Ovary (tissue), 7 donors: ENCODE measurements at regions not wholly inside any gene's neighbourhood (a gene's known extent, or its start where the extent isn't known, plus 50 kb on each side); places are given as distances from the start of the nearest gene placed in this dataset.
"Not testable (repeated sequence)": the region's sequence is repeated elsewhere in the genome, so short reads cannot be mapped to it uniquely, and the experiment has no call there.

Source experiments
- DNase-seq, 5 donors: peaks; one replicate each; pipeline ENCODE4 v3.0.0-alpha.2; 2019 to 2020
- H3K27ac ChIP-seq, 2 donors: fragments of 200-600 bp; one replicate each; pipeline versions ENCODE4 v1.5.1 to v1.8.0; 2019 to 2022
- H3K27me3 ChIP-seq: fragments of 200-600 bp; one replicate; pipeline ENCODE4 v1.8.0; 2022
- H3K36me3 ChIP-seq: fragments of 200-600 bp; sonication (generic); one replicate; pipeline ENCODE4 v1.5.1; 2019
- H3K4me1 ChIP-seq: one replicate; pipeline ENCODE4 v1.8.1; 2013; ENCODE audit warnings: mild to moderate bottlenecking, moderate library complexity; ENCODE audit not compliant: insufficient read depth
- H3K4me3 ChIP-seq: fragments of 200-600 bp; sonication (generic); one replicate; pipeline ENCODE4 v1.5.1; 2017
- H3K9me3 ChIP-seq, 2 donors: fragments of 200-600 bp in 1 of 2; sonication (generic) in 1 of 2; one replicate each; pipeline versions ENCODE4 v1.5.1 to v1.8.1; 2013 to 2019; ENCODE audit warnings: mild to moderate bottlenecking in 1 of 2, moderate library complexity in 1 of 2
- CTCF ChIP-seq, 3 donors: fragments of 450-650 bp in 2 of 3; fragments of 200-600 bp in 1 of 3; IDR thresholded peaks; one replicate each; pipeline versions ENCODE4 v1.5.1 to v1.8.0; 2016 to 2022; ENCODE audit warnings: antibody characterized with exemption in 3 of 3, mild to moderate bottlenecking in 1 of 3
- EP300 ChIP-seq: sonication (generic); formaldehyde crosslinking; IDR thresholded peaks from one replicate; pipeline ENCODE4 v1.6.1; 2017; ENCODE audit warnings: antibody characterized with exemption
- POLR2A ChIP-seq: fragments of 450-650 bp; IDR thresholded peaks from one replicate; pipeline ENCODE4 v1.6.1; 2017; ENCODE audit warnings: antibody characterized with exemption, mild to moderate bottlenecking, moderate library complexity
- WGBS, 3 donors: extraction: QIAGEN DNeasy Blood & Tissue Kit in 1 of 3; methylation state at CpG; one replicate each; pipeline versions ENCODE4 v1.1.5 to v1.1.7; 2013 to 2017; 5-methylcytosine and 5-hydroxymethylcytosine counted together
- intact Hi-C, 4 donors: fragments of 100-400 bp; cut with DNase I; formaldehyde crosslinking; loops; one replicate each; pipeline versions ENCODE4 v1.11.0 to v1.15.1; 2022 to 2023
- donor health status: DM: no; HTN: no; CAD: no; lungs with moderate emphysema.
- donor health status: DM: no; HTN: no; CAD: no.
- donor health status: Bipolar disorder and iron deficiency.
- donor health status: DM: no; HTN: no; CAD: no.
- donor health status: DM: yes; HTN: yes; CAD: no.

DNA sequence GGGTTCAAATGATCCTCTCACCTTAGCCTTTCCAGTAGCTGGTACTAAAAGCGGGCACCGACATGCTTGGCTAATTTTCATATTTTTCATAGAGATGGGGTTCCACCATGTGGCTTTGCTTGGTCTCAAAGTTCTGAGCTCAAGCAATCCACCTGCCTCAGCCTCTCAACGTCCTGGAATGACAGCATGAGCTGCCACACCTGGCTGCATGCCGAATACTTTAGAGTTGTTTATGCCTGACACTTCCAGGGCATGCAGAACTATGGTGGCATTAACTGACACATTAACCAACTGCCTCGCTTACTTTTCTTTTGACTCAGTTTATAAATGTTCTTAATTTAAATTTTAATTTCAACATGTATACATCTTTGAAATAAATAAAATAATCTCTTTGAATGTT lies 135.8 kb downstream of the CCDC74A start:
- intact Hi-C loops, H3K27me3 ChIP-seq, H3K36me3 ChIP-seq, H3K9me3 ChIP-seq, H3K27ac ChIP-seq, H3K4me1 ChIP-seq, H3K4me3 ChIP-seq, DNase-seq: not testable (repeated sequence)
- WGBS, 3 donors, result 75 to 84% (median 81%) methylated on average over 5 of the region's 5 CpGs

- 33 to 41% (median 38%) methylated on average over 3 of the region's 3 CpGs for WGBS, 3 donors
- H3K36me3 ChIP-seq, H3K27me3 ChIP-seq, DNase-seq, H3K4me1 ChIP-seq, H3K27ac ChIP-seq, H3K9me3 ChIP-seq, H3K4me3 ChIP-seq, intact Hi-C loops: not testable (repeated sequence)
These were observed 138.0 kb downstream of the CCDC74A start for GRCh38 chr2:131665716-131666115.

GRCh38 chr2:131668794-131669540 lies 141.3 kb downstream of the CCDC74A start:
- H3K4me3 ChIP-seq, intact Hi-C loops, H3K36me3 ChIP-seq, H3K27me3 ChIP-seq, H3K4me1 ChIP-seq, H3K9me3 ChIP-seq: not testable (repeated sequence)
- DNase-seq, result peak in 1 of 5 donors; percentile 25
- 18 to 26% (median 19%) methylated on average over 5 of the region's 5 CpGs for WGBS, 3 donors
- H3K27ac ChIP-seq, result peak overlapping the region in 1 of 2 donors; percentile 40

DNA sequence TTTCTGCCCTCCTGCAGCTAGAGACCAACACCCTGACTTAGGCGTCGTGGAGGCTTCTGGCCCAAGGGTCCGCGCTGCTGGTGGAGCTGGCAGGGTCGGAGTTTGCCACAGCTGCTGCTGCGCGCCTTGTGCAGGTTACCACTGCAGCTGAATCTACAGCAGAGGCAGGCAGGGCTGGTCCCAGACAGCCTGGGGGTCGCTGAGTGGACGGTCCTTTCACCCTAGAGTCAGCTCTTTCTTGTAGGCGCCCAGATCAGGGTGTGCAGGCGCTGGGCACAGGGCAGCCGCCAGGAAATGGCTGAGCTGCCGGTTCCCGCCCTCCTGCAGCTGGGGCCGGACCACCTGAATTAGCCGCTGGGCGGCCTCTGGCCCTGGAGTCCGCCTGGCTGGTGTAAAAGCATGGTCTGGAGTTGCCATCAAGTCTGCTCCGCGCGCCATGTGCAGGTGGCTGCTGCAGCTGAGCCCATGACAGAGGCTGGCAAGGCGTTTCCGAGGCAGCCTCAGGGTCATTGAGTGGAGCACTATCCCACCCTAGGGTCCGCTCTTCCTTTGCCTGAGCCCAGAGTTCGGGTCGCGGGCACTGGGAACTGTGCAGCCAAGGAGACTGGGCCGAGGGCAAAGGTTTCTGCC lies 144.3 kb downstream of the CCDC74A start:
- WGBS, 3 donors, result 82 to 84% (median 83%) methylated on average over 25 to 28 of the region's 28 CpGs
- H3K4me1 ChIP-seq, H3K27ac ChIP-seq, H3K4me3 ChIP-seq, H3K27me3 ChIP-seq, DNase-seq, H3K36me3 ChIP-seq, H3K9me3 ChIP-seq: not testable (repeated sequence)
- intact Hi-C loops, result loop anchor here in 2 of 4 donors (5.0 to 10.0 kb wide), 3 partner anchors 133 to 260 kb away; no protein-coding TSS in a partner anchor

GRCh38 chr2:131672471-131673399 lies 145.0 kb downstream of the CCDC74A start:
- peak; percentile 51 to 76 (median 62) for DNase-seq
- H3K36me3 ChIP-seq, H3K27me3 ChIP-seq, H3K4me3 ChIP-seq, H3K9me3 ChIP-seq, H3K27ac ChIP-seq, H3K4me1 ChIP-seq: not testable (repeated sequence)
- TF ChIP-seq CTCF (IDR thresholded peaks at IDR 0.05), result peak; percentile 19 to 41 (median 26)
- intact Hi-C loops, result loop anchor here in 2 of 4 donors (5.0 to 10.0 kb wide), 3 partner anchors 132 to 260 kb away; no protein-coding TSS in a partner anchor
- WGBS, 3 donors, result 10 to 15% (median 13%) methylated on average over 34 to 38 of the region's 38 CpGs

GRCh38 chr2:131673400-131674173 lies 145.9 kb downstream of the CCDC74A start:
- TF ChIP-seq CTCF (IDR thresholded peaks at IDR 0.05), result peak; percentile 59 to 76 (median 61)
- TF ChIP-seq EP300, result no peak
- no peak for TF ChIP-seq POLR2A
- no peak overlapping the region for H3K27ac ChIP-seq
- peak overlapping the region; percentile 28 for H3K4me3 ChIP-seq
- H3K4me1 ChIP-seq, result peaks cover 8% of the 10 kb centered on the region
- no peaks in the 10 kb centered on the region for H3K9me3 ChIP-seq
- no peaks in the 10 kb centered on the region for H3K36me3 ChIP-seq
- DNase-seq, result peak; percentile 66 to 83 (median 76)
- WGBS, 3 donors, result 1 to 2% (median 2%) methylated on average over 38 to 48 of the region's 48 CpGs
- H3K27me3 ChIP-seq, result no peaks in the 10 kb centered on the region
- intact Hi-C loops, result loop anchor here in 2 of 4 donors (5.0 to 10.0 kb wide), 3 partner anchors 131 to 261 kb away; no protein-coding TSS in a partner anchor
